GM12878 (cell line): ENCODE measurements at regions not wholly inside any gene's neighbourhood (a gene's known extent, or its start where the extent isn't known, plus 50 kb on each side); places are given as distances from the start of the nearest gene placed in this dataset.
"Not testable (repeated sequence)": the region's sequence is repeated elsewhere in the genome, so short reads cannot be mapped to it uniquely, and the experiment has no call there.

ENCODE experiments used
- CTCF ChIP-seq, 3 experiments: IDR thresholded peaks in 2 of 3; conservative IDR thresholded peaks in 1 of 3; 2 replicates each; pipeline ENCODE4 v1.5.1; 2011; ENCODE audit warnings: low read depth in 3 of 3, low read length in 3 of 3, mild to moderate bottlenecking in 3 of 3, control low read depth in 2 of 3, moderate library complexity in 2 of 3, inconsistent platforms in 1 of 3, mixed read lengths in 1 of 3; ENCODE audit not compliant: control insufficient read depth in 2 of 3, insufficient read depth in 1 of 3; ENCODE audit errors: extremely low read depth in 1 of 3
- MAX ChIP-seq: IDR thresholded peaks from 2 replicates; pipeline ENCODE4 v1.6.1; 2012; ENCODE audit warnings: low read depth, low read length, improper control_type of control experiment
- TAF1 ChIP-seq: IDR thresholded peaks from 2 replicates; pipeline ENCODE4 v1.6.1; 2011; ENCODE audit warnings: mild to moderate bottlenecking, low read depth, low read length, borderline replicate concordance
- ZBED1 ChIP-seq: IDR thresholded peaks from 2 replicates; pipeline ENCODE4 v1.6.1; 2016; ENCODE audit warnings: borderline replicate concordance
- ZNF384 ChIP-seq: IDR thresholded peaks from 2 replicates; pipeline ENCODE4 v1.6.1; 2012; ENCODE audit warnings: low read depth, mild to moderate bottlenecking, low read length, improper control_type of control experiment, borderline replicate concordance

- TF ChIP-seq ZBED1; CTCF (IDR thresholded peaks at IDR 0.05 in 2 of 3, conservative IDR thresholded peaks at IDR 0.05 in 1 of 3; ENCODE audit: control insufficient read depth in 2 of 3, extremely low read depth in 1 of 3, insufficient read depth in 1 of 3, low read depth in 3 of 3, low read length in 3 of 3); MAX; ZNF384; TAF1: not testable (repeated sequence)
Observed at GRCh38 chr11:87531835-87532234, 494.1 kb downstream of the TMEM135 start.
